ENCODE measurements at regions not wholly inside any gene's neighbourhood (a gene's known extent, or its start where the extent isn't known, plus 50 kb on each side); places are given as distances from the start of the nearest gene placed in this dataset.

GRCh38 chr9:82581935-82582334, 481.0 kb downstream of the RASEF start:
- DNase-seq (ENCODE audit: low read depth in 2 of 2): no peak

GRCh38 chr9:82582693-82583092, 480.2 kb downstream of the RASEF start:
- DNase-seq (ENCODE audit: low read depth in 2 of 2): no peak

- DNase-seq (ENCODE audit: low read depth in 2 of 2): no peak
Measured at GRCh38 chr9:82583524-82583923, 479.4 kb downstream of the RASEF start.

- DNase-seq (ENCODE audit: low read depth in 2 of 2): no peak
Measured at GRCh38 chr9:82584349-82584863, 478.5 kb downstream of the RASEF start.

- DNase-seq (ENCODE audit: low read depth in 2 of 2): no peak
Measured at GRCh38 chr9:82586918-82587356, 476.0 kb downstream of the RASEF start.

GRCh38 chr9:82588301-82589180, 474.4 kb downstream of the RASEF start:
- DNase-seq (ENCODE audit: low read depth in 2 of 2): no peak

- DNase-seq (ENCODE audit: low read depth in 2 of 2): no peak
Measured at GRCh38 chr9:82590845-82591244, 472.1 kb downstream of the RASEF start.

- no peak for DNase-seq (ENCODE audit: low read depth in 2 of 2)
Measured at GRCh38 chr9:82593501-82593900, 469.4 kb downstream of the RASEF start.

- DNase-seq (ENCODE audit: low read depth in 2 of 2): no peak
Measured at GRCh38 chr9:82597241-82598203, 465.4 kb downstream of the RASEF start.

GRCh38 chr9:82598241-82599039, 464.5 kb downstream of the RASEF start:
- no peak for DNase-seq (ENCODE audit: low read depth in 2 of 2)

- no peak for DNase-seq (ENCODE audit: low read depth in 2 of 2)
Measured at GRCh38 chr9:82599336-82599949, 463.5 kb downstream of the RASEF start.

GRCh38 chr9:82600536-82601292, 462.2 kb downstream of the RASEF start:
- DNase-seq (ENCODE audit: low read depth in 2 of 2): no peak

- no peak for DNase-seq (ENCODE audit: low read depth in 2 of 2)
Measured at GRCh38 chr9:82601293-82601771, 461.6 kb downstream of the RASEF start.

- peak in 1 of 2 donors; percentile 11 for DNase-seq (ENCODE audit: low read depth in 2 of 2)
Measured at GRCh38 chr9:82604947-82605656, 457.8 kb downstream of the RASEF start.

- DNase-seq (ENCODE audit: low read depth in 2 of 2): no peak
Measured at GRCh38 chr9:82605657-82606031, 457.3 kb downstream of the RASEF start.

- no peak for DNase-seq (ENCODE audit: low read depth in 2 of 2)
Measured at GRCh38 chr9:82606071-82606470, 456.9 kb downstream of the RASEF start.

GRCh38 chr9:82606492-82607382, 456.2 kb downstream of the RASEF start:
- peak; percentile 34 to 74 for DNase-seq (ENCODE audit: low read depth in 2 of 2)

- DNase-seq (ENCODE audit: low read depth in 2 of 2): no peak
Measured at GRCh38 chr9:82608487-82608886, 454.5 kb downstream of the RASEF start.

Measured in lung microvascular endothelial cell (primary cell).